HepG2 (cell line): ENCODE measurements at regions not wholly inside any gene's neighbourhood (a gene's known extent, or its start where the extent isn't known, plus 50 kb on each side); places are given as distances from the start of the nearest gene placed in this dataset.

Source experiments
- ATAC-seq: fragments of 200-7000 bp; cut with Tn5 transposase; 3 replicates; pipeline ENCODE4 v1.9.1; 2020; ENCODE audit warnings: mild to moderate bottlenecking, moderate library complexity
- BruUV-seq: library from RNA; stranded (reverse); fragments of 400-500 nt; replicated peaks from 2 replicates; lab custom pipeline; 2021; lab: Mats Ljungman, UMichigan
- CTCF ChIA-PET: fragments of 300-600 bp; formaldehyde crosslinking; extraction: SDS; loops from one replicate; lab custom pipeline; 2021; ENCODE audit warnings: low total read pairs, inconsistent platforms, low intra/inter-chr PET ratio; lab: Yijun Ruan, JAX
- POLR2A ChIA-PET: fragments of 350-600 bp; sonication (Branson Sonifier 250); formaldehyde crosslinking; loops from one replicate; lab custom pipeline; 2020; ENCODE audit warnings: antibody characterized with exemption, inconsistent platforms; lab: Yijun Ruan, JAX
- DNase-seq: peaks from one replicate; pipeline ENCODE4 v3.0.0-alpha.2; 2015; ENCODE audit warnings: low spot score
- FAIRE-seq: peaks from 3 replicates; lab custom pipeline; 2011; peaks lifted over from hg19 to GRCh38; lab: Jason Lieb, UNC
- H2AFZ ChIP-seq: one replicate; pipeline ENCODE4 v1.6.1; 2011; ENCODE audit warnings: low read length, inconsistent platforms
- H3K27ac ChIP-seq: fragments of 300-600 bp; 3 replicates; pipeline ENCODE4 v1.8.0; 2011; ENCODE audit warnings: mixed run types, mild to moderate bottlenecking, mixed read lengths, low read length, inconsistent platforms; ENCODE audit not compliant: insufficient read depth; ENCODE audit errors: extremely low read length
- H3K27me3 ChIP-seq, 2 experiments: fragments of 200-600 bp in 1 of 2; 2 replicates in 1 of 2; 3 replicates in 1 of 2; pipeline versions ENCODE4 v1.6.0 to v1.8.0; 2011; ENCODE audit warnings: low read length in 2 of 2, mild to moderate bottlenecking in 2 of 2, moderate library complexity in 2 of 2, inconsistent platforms in 1 of 2; ENCODE audit not compliant: insufficient read depth in 2 of 2, control insufficient read depth in 1 of 2
- H3K36me3 ChIP-seq, 2 experiments: fragments of 200-600 bp in 1 of 2; replicated peaks in 1 of 2; 2 replicates in 1 of 2; 3 replicates in 1 of 2; pipeline versions ENCODE4 v1.5.1 to v1.8.0; 2011; ENCODE audit warnings: low read length in 2 of 2, inconsistent platforms in 1 of 2; ENCODE audit not compliant: insufficient read depth in 2 of 2, control insufficient read depth in 1 of 2
- H3K4me1 ChIP-seq: 2 replicates; pipeline ENCODE4 v1.5.1; 2012; ENCODE audit warnings: low read length, inconsistent platforms; ENCODE audit not compliant: insufficient read depth
- H3K4me2 ChIP-seq: 2 replicates; pipeline ENCODE4 v1.6.0; 2011; ENCODE audit warnings: low read depth, low read length, inconsistent platforms
- H3K4me3 ChIP-seq, 3 experiments: fragments of 200-600 bp in 1 of 3; sonication (generic), shearing (Covaris generic) in 1 of 3; replicated peaks in 1 of 3; 2 replicates each; pipeline ENCODE4 v1.5.1; 2011 to 2016; ENCODE audit warnings: low read length in 3 of 3, inconsistent platforms in 2 of 3, low read depth in 2 of 3, mild to moderate bottlenecking in 2 of 3, control low read depth in 1 of 3, mixed read lengths in 1 of 3; ENCODE audit not compliant: insufficient read depth in 1 of 3
- H3K79me2 ChIP-seq: one replicate; pipeline ENCODE4 v1.6.1; 2011; ENCODE audit warnings: low read length, inconsistent platforms; ENCODE audit not compliant: insufficient read depth
- H3K9ac ChIP-seq: 2 replicates; pipeline ENCODE4 v1.6.0; 2011; ENCODE audit warnings: mild to moderate bottlenecking, low read depth, low read length, inconsistent platforms; ENCODE audit not compliant: insufficient read depth
- H3K9me3 ChIP-seq: 2 replicates; pipeline ENCODE4 v1.5.1; 2012; ENCODE audit warnings: mild to moderate bottlenecking, low read length
- H4K20me1 ChIP-seq: 2 replicates; pipeline ENCODE4 v1.6.0; 2011; ENCODE audit warnings: inconsistent platforms, mild to moderate bottlenecking, low read length, moderate library complexity; ENCODE audit not compliant: insufficient read depth
- HMG20A ChIP-seq: IDR thresholded peaks from 2 replicates; pipeline ENCODE4 v1.6.1; 2016; ENCODE audit warnings: borderline replicate concordance
- PATZ1 ChIP-seq: sonication (generic); formaldehyde crosslinking; IDR thresholded peaks from 2 replicates; pipeline ENCODE4 v1.4.0; 2020; ENCODE audit warnings: missing genetic modification reagents
- PBX2 ChIP-seq: IDR thresholded peaks from 2 replicates; pipeline ENCODE4 v1.6.1; 2016; ENCODE audit warnings: control low read depth
- PBX3 ChIP-seq: sonication (generic); formaldehyde crosslinking; IDR thresholded peaks from 2 replicates; pipeline ENCODE4 v1.8.1; 2023; ENCODE audit warnings: missing genetic modification reagents, inconsistent platforms, borderline replicate concordance
- TBX3 ChIP-seq: fragments of 450-650 bp; IDR thresholded peaks from 2 replicates; pipeline ENCODE4 v1.6.1; 2017; ENCODE audit warnings: antibody characterized with exemption, mild to moderate bottlenecking, inconsistent platforms, borderline replicate concordance
- TOE1 ChIP-seq: sonication (generic); formaldehyde crosslinking; IDR thresholded peaks from 2 replicates; pipeline ENCODE4 v1.4.0; 2020; ENCODE audit warnings: mild to moderate bottlenecking, missing genetic modification reagents
- TRIM22 ChIP-seq: fragments of 450-650 bp; IDR thresholded peaks from 2 replicates; pipeline ENCODE4 v1.6.1; 2017
- ZNF260 ChIP-seq: sonication (generic); formaldehyde crosslinking; IDR thresholded peaks from 2 replicates; pipeline ENCODE4 v1.4.0; 2020; ENCODE audit warnings: missing genetic modification reagents, low read depth, mild to moderate bottlenecking, borderline replicate concordance
- ZNF362 ChIP-seq: sonication (generic); formaldehyde crosslinking; IDR thresholded peaks from 2 replicates; pipeline ENCODE4 v1.4.0; 2020; ENCODE audit warnings: missing genetic modification reagents, mild to moderate bottlenecking, borderline replicate concordance
- ZNF616 ChIP-seq: sonication (generic); formaldehyde crosslinking; IDR thresholded peaks from 2 replicates; pipeline ENCODE4 v1.5.0; 2020; ENCODE audit warnings: low read depth, mild to moderate bottlenecking, missing genetic modification reagents
- ZNF737 ChIP-seq: sonication (generic); formaldehyde crosslinking; IDR thresholded peaks from 2 replicates; pipeline ENCODE4 v1.5.0; 2020; ENCODE audit warnings: missing genetic modification reagents, mild to moderate bottlenecking, borderline replicate concordance
- ZNF792 ChIP-seq: IDR thresholded peaks from 2 replicates; pipeline ENCODE4 v1.6.1; 2016
- ZNF841 ChIP-seq: sonication (generic); formaldehyde crosslinking; IDR thresholded peaks from 2 replicates; pipeline ENCODE4 v1.8.1; 2023; ENCODE audit warnings: missing genetic modification reagents, borderline replicate concordance
- ZSCAN5A ChIP-seq: sonication (generic); formaldehyde crosslinking; IDR thresholded peaks from 2 replicates; pipeline ENCODE4 v1.8.0; 2022; ENCODE audit warnings: mild to moderate bottlenecking, missing genetic modification reagents, borderline replicate concordance
- WGBS: methylation state at CpG from one replicate; pipeline ENCODE4 v1.1.6; 2017; ENCODE audit warnings: low lambda C conversion rate; 5-methylcytosine and 5-hydroxymethylcytosine counted together
- in situ Hi-C: cut with HindIII; loops from 2 replicates; pipeline ENCODE4 v1.10.0; 2017; ENCODE audit warnings: low pct_unique_long_range_greater_than_20kb; ENCODE audit not compliant: extremely low pct_ligation_motif_present
- intact Hi-C: fragments of 100-400 bp; cut with micrococcal nuclease; formaldehyde crosslinking; loops from one replicate; pipeline ENCODE4 v1.10.0; 2022; ENCODE audit not compliant: unreplicated experiment

- H3K9me3 ChIP-seq: peaks cover 39% of the 10 kb centered on the region
- no peak overlapping the region for H3K4me2 ChIP-seq
- H3K36me3 ChIP-seq: no peaks in the 10 kb centered on the region
- BruUV-seq: no TSS peak
- H3K4me3 ChIP-seq: no peak overlapping the region
- in situ Hi-C loops (no loop called here), intact Hi-C loops (no loop called here)
- no peak overlapping the region for H2AFZ ChIP-seq
- WGBS: no CpG with 5 or more reads among the region's 4 CpGs
- ATAC-seq (no peak), FAIRE-seq (no peak), DNase-seq (no peak)
- H3K4me1 ChIP-seq: no peaks in the 10 kb centered on the region
- ChIA-PET POLR2A (no interaction called here), CTCF (no interaction called here)
- no peak overlapping the region for H3K27ac ChIP-seq
- H3K79me2 ChIP-seq: no peaks in the 10 kb centered on the region
- H4K20me1 ChIP-seq: no peaks in the 10 kb centered on the region
- no peaks in the 10 kb centered on the region for H3K27me3 ChIP-seq
- H3K9ac ChIP-seq: no peak overlapping the region
- no peak for TF ChIP-seq ZSCAN5A (CRISPR knock-in tag)
- no peak for TF ChIP-seq TOE1 (CRISPR knock-in tag)
- no peak for TF ChIP-seq PBX2 (CRISPR knock-in tag)
- no peak for TF ChIP-seq ZNF616
- TF ChIP-seq ZNF362 (CRISPR knock-in tag): no peak
- TF ChIP-seq ZNF841: no peak
- TF ChIP-seq PATZ1 (CRISPR knock-in tag): no peak
- no peak for TF ChIP-seq TBX3
- TF ChIP-seq ZNF737 (CRISPR knock-in tag): no peak
- no peak for TF ChIP-seq ZNF792 (CRISPR knock-in tag)
- TF ChIP-seq PBX3 (CRISPR knock-in tag): no peak
- no peak for TF ChIP-seq ZNF260 (CRISPR knock-in tag)
- no peak for TF ChIP-seq TRIM22
- no peak for TF ChIP-seq HMG20A (CRISPR knock-in tag)
These were observed 778.4 kb upstream of the FAT3 start for GRCh38 chr11:91446267-91446666.
